ENCODE measurements at regions not wholly inside any gene's neighbourhood (a gene's known extent, or its start where the extent isn't known, plus 50 kb on each side); places are given as distances from the start of the nearest gene placed in this dataset.

DNA sequence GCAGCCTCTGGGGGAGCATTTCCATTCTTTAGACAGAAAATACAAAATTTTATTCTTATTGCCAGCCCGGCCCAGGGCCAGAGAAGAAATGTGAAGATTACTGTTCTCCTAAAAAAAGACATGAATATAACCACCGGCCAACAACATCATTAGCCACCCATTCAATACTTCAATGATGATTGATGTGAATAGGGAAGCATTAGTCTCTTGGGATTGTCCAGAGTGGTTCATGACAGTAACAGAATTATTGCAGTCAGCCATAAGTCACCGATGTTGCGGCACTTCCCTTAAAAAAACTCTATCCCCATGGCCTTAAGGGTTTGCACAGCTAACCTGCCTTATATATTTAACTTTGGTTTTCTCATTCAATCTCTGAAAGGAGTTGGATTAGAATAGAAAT, 418.7 kb downstream of the CENPC start:
- TF ChIP-seq, protein P1, sequence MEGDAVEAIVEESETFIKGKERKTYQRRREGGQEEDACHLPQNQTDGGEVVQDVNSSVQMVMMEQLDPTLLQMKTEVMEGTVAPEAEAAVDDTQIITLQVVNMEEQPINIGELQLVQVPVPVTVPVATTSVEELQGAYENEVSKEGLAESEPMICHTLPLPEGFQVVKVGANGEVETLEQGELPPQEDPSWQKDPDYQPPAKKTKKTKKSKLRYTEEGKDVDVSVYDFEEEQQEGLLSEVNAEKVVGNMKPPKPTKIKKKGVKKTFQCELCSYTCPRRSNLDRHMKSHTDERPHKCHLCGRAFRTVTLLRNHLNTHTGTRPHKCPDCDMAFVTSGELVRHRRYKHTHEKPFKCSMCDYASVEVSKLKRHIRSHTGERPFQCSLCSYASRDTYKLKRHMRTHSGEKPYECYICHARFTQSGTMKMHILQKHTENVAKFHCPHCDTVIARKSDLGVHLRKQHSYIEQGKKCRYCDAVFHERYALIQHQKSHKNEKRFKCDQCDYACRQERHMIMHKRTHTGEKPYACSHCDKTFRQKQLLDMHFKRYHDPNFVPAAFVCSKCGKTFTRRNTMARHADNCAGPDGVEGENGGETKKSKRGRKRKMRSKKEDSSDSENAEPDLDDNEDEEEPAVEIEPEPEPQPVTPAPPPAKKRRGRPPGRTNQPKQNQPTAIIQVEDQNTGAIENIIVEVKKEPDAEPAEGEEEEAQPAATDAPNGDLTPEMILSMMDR (IDR thresholded peaks at IDR 0.05), result no peak
- no peak for TF ChIP-seq POLR2A (IDR thresholded peaks at IDR 0.05)
- Histone ChIP-seq H3K27ac (no peak overlapping the region), H3K9me3 (no peaks in the 10 kb centered on the region), H3K4me1 (no peaks in the 10 kb centered on the region), H3K4me3 (no peak overlapping the region), H3K27me3 (no peaks in the 10 kb centered on the region), H3K36me3 (no peaks in the 10 kb centered on the region)
- intact Hi-C loops (cut with DNase I; ENCODE audit: low total_unique reads), result no loop called here
- DNase-seq, result no peak

DNA sequence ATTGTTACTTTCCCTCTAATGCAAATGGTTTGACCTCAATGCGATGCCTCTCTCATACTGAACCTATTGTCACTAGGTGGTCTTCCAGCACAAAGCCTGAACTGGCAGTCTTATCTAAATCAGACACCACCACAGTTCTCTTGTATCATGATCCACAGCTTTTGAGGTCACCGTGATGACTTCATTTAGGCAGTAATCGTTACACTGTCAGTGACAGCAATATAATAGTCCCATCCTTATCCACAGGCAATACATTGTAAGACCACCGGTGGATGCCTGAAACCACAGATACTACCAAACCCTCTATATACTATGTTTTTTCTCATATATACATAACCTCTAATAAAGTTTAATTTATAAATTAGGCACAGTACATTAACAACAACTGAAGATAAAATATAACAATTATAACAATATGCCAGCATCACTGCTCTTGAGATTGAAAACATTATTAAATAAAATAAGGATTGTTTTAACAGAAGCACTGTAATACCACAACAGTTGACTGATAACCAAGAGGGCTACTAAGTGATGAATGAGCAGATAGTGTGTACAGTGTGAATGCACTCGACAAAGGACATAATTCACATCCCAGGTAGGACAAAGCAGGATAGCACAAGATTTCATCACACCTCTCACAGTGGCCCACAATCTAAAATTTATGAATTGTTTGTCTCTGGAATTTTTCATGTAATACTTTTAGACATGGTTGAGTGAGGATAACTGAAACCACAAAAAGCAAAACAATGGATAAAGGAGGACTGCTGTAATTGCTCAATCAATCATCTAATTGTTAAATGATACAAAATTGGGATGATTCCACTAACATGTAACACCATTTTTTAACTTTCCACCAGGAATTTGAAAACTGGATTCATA, 419.4 kb downstream of the CENPC start:
- intact Hi-C loops (cut with DNase I; ENCODE audit: low total_unique reads), result no loop called here
- no peak overlapping the region for H3K4me3 ChIP-seq
- H3K4me1 ChIP-seq, result no peaks in the 10 kb centered on the region
- DNase-seq, result no peak
- no peak overlapping the region for H3K27ac ChIP-seq
- H3K36me3 ChIP-seq, result no peaks in the 10 kb centered on the region
- H3K9me3 ChIP-seq, result no peaks in the 10 kb centered on the region
- TF ChIP-seq, protein P1 (IDR thresholded peaks at IDR 0.05), result no peak
- TF ChIP-seq POLR2A (IDR thresholded peaks at IDR 0.05), result no peak
- H3K27me3 ChIP-seq, result no peaks in the 10 kb centered on the region

DNA sequence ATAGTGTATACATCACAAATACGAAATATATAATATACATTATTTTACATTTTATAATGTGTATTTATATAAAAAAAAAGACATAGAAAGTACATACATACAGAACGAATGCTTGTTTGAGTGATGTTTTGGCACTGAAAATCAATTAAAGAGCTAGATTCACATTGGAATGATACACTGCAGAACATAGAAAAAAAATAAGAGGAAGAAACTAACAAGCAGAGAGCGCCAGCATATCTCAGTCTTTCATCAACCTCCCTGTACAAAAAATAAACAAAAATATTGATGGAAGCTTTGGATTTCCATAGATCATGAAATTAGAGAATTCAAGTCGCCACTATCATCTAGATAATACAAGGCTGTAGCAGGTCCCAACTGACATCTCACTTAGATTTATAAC, 420.6 kb downstream of the CENPC start:
- no peak overlapping the region for H3K27ac ChIP-seq
- no peaks in the 10 kb centered on the region for H3K9me3 ChIP-seq
- intact Hi-C loops (cut with DNase I; ENCODE audit: low total_unique reads), result no loop called here
- TF ChIP-seq, protein P1 (IDR thresholded peaks at IDR 0.05), result no peak
- no peak for TF ChIP-seq POLR2A (IDR thresholded peaks at IDR 0.05)
- H3K4me3 ChIP-seq, result no peak overlapping the region
- DNase-seq, result no peak
- no peaks in the 10 kb centered on the region for H3K27me3 ChIP-seq
- H3K36me3 ChIP-seq, result no peaks in the 10 kb centered on the region
- H3K4me1 ChIP-seq, result no peaks in the 10 kb centered on the region

DNA sequence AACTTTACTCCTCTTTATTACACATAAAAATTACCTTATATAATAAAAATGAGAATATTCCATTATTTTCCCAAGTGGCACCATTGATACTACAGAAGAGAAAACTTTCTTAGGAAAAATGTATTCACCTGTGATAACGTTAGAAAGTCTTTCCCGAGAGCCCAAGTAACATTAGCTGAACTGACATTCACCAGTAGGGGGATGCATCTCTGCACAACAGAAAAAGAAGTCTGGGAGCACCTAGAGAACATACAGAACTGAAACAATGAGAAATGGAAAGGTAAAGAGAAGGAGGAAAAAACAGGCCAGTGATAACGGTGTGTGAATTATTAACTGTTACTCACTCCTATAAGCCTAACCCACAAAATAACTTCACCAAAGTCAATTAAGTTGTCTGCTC, 423.3 kb downstream of the CENPC start:
- H3K36me3 ChIP-seq, result no peaks in the 10 kb centered on the region
- intact Hi-C loops (cut with DNase I; ENCODE audit: low total_unique reads), result no loop called here
- no peak overlapping the region for H3K27ac ChIP-seq
- H3K4me1 ChIP-seq, result no peaks in the 10 kb centered on the region
- no peak for DNase-seq
- H3K27me3 ChIP-seq, result no peaks in the 10 kb centered on the region
- H3K9me3 ChIP-seq, result no peaks in the 10 kb centered on the region
- TF ChIP-seq, protein P1 (IDR thresholded peaks at IDR 0.05), result peak in 1 of 4 experiments; percentile 7
- TF ChIP-seq POLR2A (IDR thresholded peaks at IDR 0.05), result no peak
- H3K4me3 ChIP-seq, result no peak overlapping the region

DNA sequence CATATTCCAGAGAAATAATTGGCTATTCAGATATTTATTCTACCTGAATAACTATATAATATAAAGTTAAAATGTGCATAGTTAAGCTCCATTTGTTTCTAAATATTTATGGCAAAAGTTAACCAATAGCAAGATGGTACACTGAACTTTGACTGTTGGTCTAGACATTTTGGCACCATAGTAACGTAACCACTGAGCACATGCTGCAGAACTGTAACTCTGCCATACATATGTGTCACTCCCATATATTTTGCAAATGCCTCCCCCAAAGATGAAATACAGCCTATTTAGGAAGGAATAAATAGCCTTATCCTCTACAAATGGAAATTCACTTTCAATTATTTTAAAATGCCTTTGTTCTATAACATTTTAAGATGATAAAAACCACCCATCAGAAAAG, 424.9 kb downstream of the CENPC start:
- TF ChIP-seq, protein P1 (IDR thresholded peaks at IDR 0.05), result no peak
- TF ChIP-seq POLR2A (IDR thresholded peaks at IDR 0.05), result no peak

More for the DNA sequence above, 424.9 kb downstream of the CENPC start:
- Histone ChIP-seq H3K9me3 (no peaks in the 10 kb centered on the region), H3K4me3 (no peak overlapping the region), H3K36me3 (no peaks in the 10 kb centered on the region), H3K27me3 (no peaks in the 10 kb centered on the region), H3K4me1 (no peaks in the 10 kb centered on the region), H3K27ac (no peak overlapping the region)
- no peak for DNase-seq
- intact Hi-C loops (cut with DNase I; ENCODE audit: low total_unique reads), result no loop called here

Data from uterus (tissue), 3 donors.